Nephron (organoid): ENCODE measurements at regions not wholly inside any gene's neighbourhood (a gene's known extent, or its start where the extent isn't known, plus 50 kb on each side); places are given as distances from the start of the nearest gene placed in this dataset.

Experiments used
- H3K27ac Mint-ChIP-seq, 3 experiments: 2 replicates each; pipeline ENCODE4 v1.8.0; 2020; ENCODE audit warnings: mixed read lengths in 3 of 3, mild to moderate bottlenecking in 2 of 3, moderate library complexity in 1 of 3
- H3K27me3 Mint-ChIP-seq: 2 replicates; pipeline ENCODE4 v1.8.0; 2021; ENCODE audit warnings: low read depth, mild to moderate bottlenecking, moderate library complexity, mixed read lengths
- H3K36me3 Mint-ChIP-seq: 2 replicates; pipeline ENCODE4 v1.8.0; 2020; ENCODE audit warnings: low read depth, mixed read lengths
- H3K4me1 Mint-ChIP-seq: 2 replicates; pipeline ENCODE4 v1.8.0; 2020; ENCODE audit warnings: mixed read lengths
- H3K4me3 Mint-ChIP-seq, 3 experiments: 2 replicates each; pipeline ENCODE4 v1.8.0; 2020; ENCODE audit warnings: mild to moderate bottlenecking in 3 of 3, mixed read lengths in 3 of 3, moderate library complexity in 2 of 3
- H3K9me3 Mint-ChIP-seq: 2 replicates; pipeline ENCODE4 v1.8.0; 2020; ENCODE audit warnings: mixed read lengths
- TF ChIP-seq, protein P1 (sequence below), 3 experiments: fragments of 200-600 bp; sonication (generic); IDR thresholded peaks; one replicate each; pipeline ENCODE4 v1.5.0; 2021; ENCODE audit warnings: antibody characterized with exemption in 3 of 3; ENCODE audit not compliant: unreplicated experiment in 3 of 3

- TF ChIP-seq, protein P1, sequence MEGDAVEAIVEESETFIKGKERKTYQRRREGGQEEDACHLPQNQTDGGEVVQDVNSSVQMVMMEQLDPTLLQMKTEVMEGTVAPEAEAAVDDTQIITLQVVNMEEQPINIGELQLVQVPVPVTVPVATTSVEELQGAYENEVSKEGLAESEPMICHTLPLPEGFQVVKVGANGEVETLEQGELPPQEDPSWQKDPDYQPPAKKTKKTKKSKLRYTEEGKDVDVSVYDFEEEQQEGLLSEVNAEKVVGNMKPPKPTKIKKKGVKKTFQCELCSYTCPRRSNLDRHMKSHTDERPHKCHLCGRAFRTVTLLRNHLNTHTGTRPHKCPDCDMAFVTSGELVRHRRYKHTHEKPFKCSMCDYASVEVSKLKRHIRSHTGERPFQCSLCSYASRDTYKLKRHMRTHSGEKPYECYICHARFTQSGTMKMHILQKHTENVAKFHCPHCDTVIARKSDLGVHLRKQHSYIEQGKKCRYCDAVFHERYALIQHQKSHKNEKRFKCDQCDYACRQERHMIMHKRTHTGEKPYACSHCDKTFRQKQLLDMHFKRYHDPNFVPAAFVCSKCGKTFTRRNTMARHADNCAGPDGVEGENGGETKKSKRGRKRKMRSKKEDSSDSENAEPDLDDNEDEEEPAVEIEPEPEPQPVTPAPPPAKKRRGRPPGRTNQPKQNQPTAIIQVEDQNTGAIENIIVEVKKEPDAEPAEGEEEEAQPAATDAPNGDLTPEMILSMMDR (IDR thresholded peaks at IDR 0.05; ENCODE audit: unreplicated experiment in 3 of 3): no peak
- H3K36me3 Mint-ChIP-seq: no peaks in the 10 kb centered on the region
- no peak overlapping the region for H3K4me3 Mint-ChIP-seq
- no peaks in the 10 kb centered on the region for H3K4me1 Mint-ChIP-seq
- no peak overlapping the region for H3K27ac Mint-ChIP-seq
- H3K9me3 Mint-ChIP-seq: no peaks in the 10 kb centered on the region
- no peaks in the 10 kb centered on the region for H3K27me3 Mint-ChIP-seq
Observed at GRCh38 chr9:73655363-73655762, 503.7 kb downstream of the ANXA1 start.

GRCh38 chr9:73655831-73656230 is 504.2 kb downstream of the ANXA1 start:
- no peak overlapping the region for H3K4me3 Mint-ChIP-seq

GRCh38 chr9:73665253-73665652 is 513.6 kb downstream of the ANXA1 start:
- no peak overlapping the region for H3K4me3 Mint-ChIP-seq
- H3K36me3 Mint-ChIP-seq: no peaks in the 10 kb centered on the region
- H3K9me3 Mint-ChIP-seq: no peaks in the 10 kb centered on the region
- no peak overlapping the region for H3K27ac Mint-ChIP-seq
- TF ChIP-seq, protein P1 (IDR thresholded peaks at IDR 0.05; ENCODE audit: unreplicated experiment in 3 of 3): no peak
- no peaks in the 10 kb centered on the region for H3K4me1 Mint-ChIP-seq
- no peaks in the 10 kb centered on the region for H3K27me3 Mint-ChIP-seq

More at GRCh38 chr9:73655831-73656230, 504.2 kb downstream of the ANXA1 start:
- Mint-ChIP-seq H3K27ac (no peak overlapping the region), H3K9me3 (no peaks in the 10 kb centered on the region), H3K4me1 (no peaks in the 10 kb centered on the region), H3K27me3 (no peaks in the 10 kb centered on the region), H3K36me3 (no peaks in the 10 kb centered on the region)
- TF ChIP-seq, protein P1 (IDR thresholded peaks at IDR 0.05; ENCODE audit: unreplicated experiment in 3 of 3): no peak

GRCh38 chr9:73667749-73668148 is 516.1 kb downstream of the ANXA1 start:
- Mint-ChIP-seq H3K4me1 (no peaks in the 10 kb centered on the region), H3K36me3 (no peaks in the 10 kb centered on the region), H3K9me3 (no peaks in the 10 kb centered on the region), H3K4me3 (no peak overlapping the region), H3K27ac (no peak overlapping the region), H3K27me3 (no peaks in the 10 kb centered on the region)
- TF ChIP-seq, protein P1 (IDR thresholded peaks at IDR 0.05; ENCODE audit: unreplicated experiment in 3 of 3): no peak

DNA sequence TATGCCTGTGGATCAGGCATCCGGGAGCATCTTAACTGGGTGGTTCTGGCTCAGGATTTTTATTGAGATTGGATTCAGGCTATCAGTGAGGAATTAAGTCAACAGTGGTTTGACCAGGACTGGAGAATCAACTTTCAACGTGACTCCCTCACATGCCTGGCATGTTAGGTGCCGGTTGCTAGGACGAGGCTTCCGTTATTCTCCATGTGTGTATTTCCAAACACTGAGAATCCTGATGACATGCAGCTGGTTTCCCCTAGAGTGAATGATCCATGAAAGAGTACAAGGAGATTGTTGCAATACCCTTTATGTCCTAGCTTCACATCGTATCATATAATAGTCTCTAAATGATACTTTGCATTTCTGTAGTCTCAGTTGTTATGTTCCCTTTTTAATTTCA is 529.2 kb downstream of the ANXA1 start:
- TF ChIP-seq, protein P1 (IDR thresholded peaks at IDR 0.05; ENCODE audit: unreplicated experiment in 3 of 3): no peak
- Mint-ChIP-seq H3K27me3 (no peaks in the 10 kb centered on the region), H3K27ac (no peak overlapping the region), H3K9me3 (peaks cover 5% of the 10 kb centered on the region), H3K4me1 (no peaks in the 10 kb centered on the region), H3K4me3 (no peak overlapping the region), H3K36me3 (no peaks in the 10 kb centered on the region)

- TF ChIP-seq, protein P1 (IDR thresholded peaks at IDR 0.05; ENCODE audit: unreplicated experiment in 3 of 3): no peak
- no peak overlapping the region for H3K4me3 Mint-ChIP-seq
- H3K36me3 Mint-ChIP-seq: no peaks in the 10 kb centered on the region
- H3K4me1 Mint-ChIP-seq: no peaks in the 10 kb centered on the region
- no peak overlapping the region for H3K27ac Mint-ChIP-seq
- no peaks in the 10 kb centered on the region for H3K27me3 Mint-ChIP-seq
- peaks cover 5% of the 10 kb centered on the region for H3K9me3 Mint-ChIP-seq
Observed at GRCh38 chr9:73682789-73683188, 531.1 kb downstream of the ANXA1 start.
